Vagina (tissue), 2 donors: ENCODE measurements at regions not wholly inside any gene's neighbourhood (a gene's known extent, or its start where the extent isn't known, plus 50 kb on each side); places are given as distances from the start of the nearest gene placed in this dataset.

Source experiments
- POLR2A ChIP-seq, 2 donors: fragments of 450-650 bp; IDR thresholded peaks; one replicate each; pipeline ENCODE4 v1.6.1; 2017; ENCODE audit warnings: antibody characterized with exemption in 2 of 2, mild to moderate bottlenecking in 2 of 2, moderate library complexity in 2 of 2
- TF ChIP-seq, protein P1 (sequence below), 3 experiments: fragments of 450-650 bp in 2 of 3; fragments of 200-600 bp in 1 of 3; sonication (generic) in 1 of 3; IDR thresholded peaks; one replicate each; pipeline ENCODE4 v1.5.1; 2017 to 2019; ENCODE audit warnings: antibody characterized with exemption in 3 of 3, mild to moderate bottlenecking in 2 of 3, moderate library complexity in 2 of 3

DNA sequence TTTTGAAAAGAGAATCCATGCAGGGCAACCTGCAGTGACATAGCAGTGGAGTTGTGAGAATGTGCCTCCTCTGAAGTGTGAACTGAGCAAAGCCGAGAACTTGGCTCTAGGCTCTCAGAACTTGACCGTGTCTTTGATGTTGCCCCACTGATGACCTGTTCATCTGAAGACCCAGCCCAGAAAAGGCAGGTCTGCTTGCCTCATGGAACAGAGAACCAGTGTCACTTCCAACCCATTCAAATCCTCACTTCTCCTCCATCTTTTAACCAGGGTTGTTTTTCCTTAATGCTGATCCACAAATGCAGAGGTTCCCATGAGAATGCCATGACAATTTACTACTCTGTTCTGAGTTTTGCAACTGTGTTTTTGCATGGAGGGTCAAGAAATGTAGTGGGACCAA lies 155.4 kb downstream of the MED10 start:
- TF ChIP-seq POLR2A (IDR thresholded peaks at IDR 0.05), result no peak
- TF ChIP-seq, protein P1, sequence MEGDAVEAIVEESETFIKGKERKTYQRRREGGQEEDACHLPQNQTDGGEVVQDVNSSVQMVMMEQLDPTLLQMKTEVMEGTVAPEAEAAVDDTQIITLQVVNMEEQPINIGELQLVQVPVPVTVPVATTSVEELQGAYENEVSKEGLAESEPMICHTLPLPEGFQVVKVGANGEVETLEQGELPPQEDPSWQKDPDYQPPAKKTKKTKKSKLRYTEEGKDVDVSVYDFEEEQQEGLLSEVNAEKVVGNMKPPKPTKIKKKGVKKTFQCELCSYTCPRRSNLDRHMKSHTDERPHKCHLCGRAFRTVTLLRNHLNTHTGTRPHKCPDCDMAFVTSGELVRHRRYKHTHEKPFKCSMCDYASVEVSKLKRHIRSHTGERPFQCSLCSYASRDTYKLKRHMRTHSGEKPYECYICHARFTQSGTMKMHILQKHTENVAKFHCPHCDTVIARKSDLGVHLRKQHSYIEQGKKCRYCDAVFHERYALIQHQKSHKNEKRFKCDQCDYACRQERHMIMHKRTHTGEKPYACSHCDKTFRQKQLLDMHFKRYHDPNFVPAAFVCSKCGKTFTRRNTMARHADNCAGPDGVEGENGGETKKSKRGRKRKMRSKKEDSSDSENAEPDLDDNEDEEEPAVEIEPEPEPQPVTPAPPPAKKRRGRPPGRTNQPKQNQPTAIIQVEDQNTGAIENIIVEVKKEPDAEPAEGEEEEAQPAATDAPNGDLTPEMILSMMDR (IDR thresholded peaks at IDR 0.05), result no peak
